B cell (primary cell): ENCODE measurements at regions not wholly inside any gene's neighbourhood (a gene's known extent, or its start where the extent isn't known, plus 50 kb on each side); places are given as distances from the start of the nearest gene placed in this dataset.

Experiments used
- EZH2 ChIP-seq: IDR thresholded peaks from 2 replicates; pipeline ENCODE4 v1.6.1; 2012; ENCODE audit warnings: borderline replicate concordance, low read depth, mild to moderate bottlenecking, moderate library complexity, low read length; ENCODE audit not compliant: insufficient read depth, poor library complexity, severe bottlenecking
- TF ChIP-seq, protein P1 (sequence below): fragments of 200-600 bp; IDR thresholded peaks from one replicate; pipeline ENCODE4 v1.8.0; 2022; ENCODE audit warnings: antibody characterized with exemption, mild to moderate bottlenecking

DNA sequence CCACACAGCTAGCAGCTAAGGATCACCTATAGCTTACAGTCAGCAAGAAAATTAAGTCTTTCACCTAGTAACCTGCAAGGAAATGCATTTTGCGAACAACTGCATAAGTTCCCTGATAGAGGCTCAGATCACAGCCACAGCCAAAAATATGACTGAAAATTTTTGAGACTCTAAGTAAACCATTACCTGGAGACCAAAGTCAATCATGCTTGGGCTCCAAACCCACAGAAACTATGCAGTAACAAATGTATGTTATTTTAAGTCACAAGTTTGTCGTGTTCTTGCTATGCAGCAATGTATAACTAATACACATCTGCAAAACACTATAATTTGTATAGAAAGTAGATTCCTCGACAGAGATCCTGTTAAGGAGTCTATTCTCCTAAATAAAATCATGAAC, 1025.7 kb upstream of the RAG2 start:
- TF ChIP-seq, protein P1, sequence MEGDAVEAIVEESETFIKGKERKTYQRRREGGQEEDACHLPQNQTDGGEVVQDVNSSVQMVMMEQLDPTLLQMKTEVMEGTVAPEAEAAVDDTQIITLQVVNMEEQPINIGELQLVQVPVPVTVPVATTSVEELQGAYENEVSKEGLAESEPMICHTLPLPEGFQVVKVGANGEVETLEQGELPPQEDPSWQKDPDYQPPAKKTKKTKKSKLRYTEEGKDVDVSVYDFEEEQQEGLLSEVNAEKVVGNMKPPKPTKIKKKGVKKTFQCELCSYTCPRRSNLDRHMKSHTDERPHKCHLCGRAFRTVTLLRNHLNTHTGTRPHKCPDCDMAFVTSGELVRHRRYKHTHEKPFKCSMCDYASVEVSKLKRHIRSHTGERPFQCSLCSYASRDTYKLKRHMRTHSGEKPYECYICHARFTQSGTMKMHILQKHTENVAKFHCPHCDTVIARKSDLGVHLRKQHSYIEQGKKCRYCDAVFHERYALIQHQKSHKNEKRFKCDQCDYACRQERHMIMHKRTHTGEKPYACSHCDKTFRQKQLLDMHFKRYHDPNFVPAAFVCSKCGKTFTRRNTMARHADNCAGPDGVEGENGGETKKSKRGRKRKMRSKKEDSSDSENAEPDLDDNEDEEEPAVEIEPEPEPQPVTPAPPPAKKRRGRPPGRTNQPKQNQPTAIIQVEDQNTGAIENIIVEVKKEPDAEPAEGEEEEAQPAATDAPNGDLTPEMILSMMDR = no peak
- TF ChIP-seq EZH2 = no peak
